Activated CD4-positive, alpha-beta T cell treated with anti-CD3 and anti-CD28 coated beads, Interleukin-2, amount 50 U/mL, for 1 hour (primary cell): ENCODE measurements at regions not wholly inside any gene's neighbourhood (a gene's known extent, or its start where the extent isn't known, plus 50 kb on each side); places are given as distances from the start of the nearest gene placed in this dataset.
"Not testable (repeated sequence)": the region's sequence is repeated elsewhere in the genome, so short reads cannot be mapped to it uniquely, and the experiment has no call there.

Source experiments
- DNase-seq: peaks from one replicate; pipeline ENCODE4 v3.0.0-alpha.2; 2020

DNA sequence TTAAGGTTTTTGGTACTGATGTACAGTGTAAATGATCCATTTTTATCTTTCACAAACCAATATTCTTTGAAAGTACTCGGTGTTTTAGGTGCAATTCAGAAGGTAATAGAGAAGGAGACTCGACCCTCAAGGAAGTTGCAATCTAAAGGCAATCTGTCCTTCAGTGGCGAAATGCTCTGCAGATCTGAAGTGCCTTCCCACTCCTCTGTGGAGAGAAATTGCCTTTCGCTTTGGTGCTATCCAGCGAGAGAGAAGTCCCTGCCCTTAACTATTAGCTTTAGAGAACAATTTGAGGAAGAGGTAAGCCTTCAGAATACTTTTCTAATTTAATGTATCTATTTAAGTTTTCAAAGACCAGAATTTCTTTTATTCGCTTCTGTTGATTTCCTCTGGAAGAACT is 371.8 kb upstream of the FANCL start:
- DNase-seq = no peak

DNA sequence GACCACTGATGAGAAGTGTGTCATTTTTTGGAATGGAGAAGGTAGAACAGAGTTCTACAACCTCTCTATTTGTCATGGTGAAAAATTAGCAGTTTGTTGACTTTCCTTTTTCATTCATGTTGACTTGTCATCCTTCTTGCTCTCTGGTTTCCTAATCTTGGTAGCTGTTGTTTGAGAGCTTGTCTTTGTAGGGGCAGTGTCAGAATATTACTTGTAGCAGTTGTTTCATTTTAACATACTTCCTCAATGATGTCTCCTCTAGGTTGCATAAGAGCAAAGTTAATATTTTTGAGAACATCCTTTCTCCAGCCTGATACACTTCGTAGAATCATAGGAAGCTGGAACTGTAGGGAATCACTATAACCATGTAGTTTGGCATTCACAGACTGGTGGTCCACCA is 368.2 kb upstream of the FANCL start:
- no peak for DNase-seq

DNA sequence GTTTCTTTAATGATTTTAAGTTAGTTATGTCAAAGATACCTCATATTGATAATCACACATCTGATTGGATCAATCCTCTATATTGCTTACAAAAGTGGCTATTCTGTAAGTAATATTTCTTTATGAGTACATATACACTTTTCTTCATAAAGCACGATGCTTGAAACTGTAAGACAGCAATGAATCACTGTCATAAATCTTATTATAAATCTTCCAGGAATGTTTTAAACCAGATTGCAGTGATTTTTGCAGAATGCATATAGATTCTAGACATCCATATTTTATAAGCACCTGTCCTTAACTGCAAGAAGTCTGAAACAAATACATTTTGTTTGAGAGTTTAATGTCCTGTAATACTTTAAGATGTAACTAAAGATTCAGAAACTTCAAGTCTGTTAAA is 367.0 kb upstream of the FANCL start:
- DNase-seq = no peak

DNA sequence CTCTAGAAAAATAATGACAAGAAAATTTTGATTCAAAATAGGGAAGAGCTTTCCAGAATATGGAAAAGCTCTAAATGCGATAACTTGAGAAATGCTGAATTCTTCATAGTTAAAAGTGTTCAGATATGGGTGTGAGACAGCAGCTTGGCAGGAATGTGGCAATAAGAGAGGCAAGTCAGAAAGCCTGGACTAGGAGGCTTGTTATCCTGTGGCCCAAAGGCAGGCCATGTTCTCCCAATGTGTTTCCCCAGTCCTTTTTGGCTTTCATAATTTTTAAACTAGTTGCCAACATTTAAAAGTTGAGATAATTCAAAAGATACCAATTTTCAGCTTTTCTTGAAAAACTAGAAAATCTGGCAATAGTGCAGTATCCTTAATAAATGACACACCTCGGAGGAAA is 366.3 kb upstream of the FANCL start:
- no peak for DNase-seq

DNA sequence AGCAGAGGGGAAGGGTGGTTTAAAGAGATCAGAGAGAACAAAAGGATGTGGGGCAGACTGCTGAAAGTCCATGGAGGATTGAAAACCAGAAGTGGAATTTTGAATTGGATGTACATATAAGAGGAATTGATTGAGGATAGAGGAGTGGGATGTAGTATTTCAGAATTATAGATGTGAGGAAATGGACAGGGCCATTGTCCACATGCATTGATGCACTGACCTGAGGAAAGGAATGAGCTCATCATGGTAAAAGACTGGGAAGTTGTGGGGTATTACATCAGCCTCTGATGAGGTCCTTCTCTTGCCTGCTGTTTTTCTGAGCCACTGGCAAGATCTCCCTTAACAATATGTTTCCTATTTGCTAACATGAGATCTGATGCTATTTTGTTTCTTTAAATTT is 365.7 kb upstream of the FANCL start:
- DNase-seq = no peak

DNA sequence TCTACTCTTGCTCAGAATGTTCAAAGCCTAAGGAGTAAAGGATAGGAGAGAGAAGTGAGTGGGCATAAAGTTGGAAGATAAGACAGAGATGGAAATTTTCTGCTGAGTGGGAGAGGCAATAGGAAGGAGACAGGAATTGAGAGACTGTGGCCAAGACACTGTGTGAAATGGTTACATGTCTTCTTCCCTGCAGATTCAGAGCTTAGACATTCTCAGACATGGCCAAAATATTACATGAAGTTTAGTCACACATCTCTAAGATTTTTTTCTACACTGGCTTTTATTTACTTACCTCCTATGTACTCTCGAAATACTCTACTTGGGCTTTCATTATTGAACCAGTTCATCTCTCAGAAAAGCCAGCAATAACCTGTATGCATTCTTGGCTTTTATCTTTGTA is 363.0 kb upstream of the FANCL start:
- DNase-seq = no peak

DNA sequence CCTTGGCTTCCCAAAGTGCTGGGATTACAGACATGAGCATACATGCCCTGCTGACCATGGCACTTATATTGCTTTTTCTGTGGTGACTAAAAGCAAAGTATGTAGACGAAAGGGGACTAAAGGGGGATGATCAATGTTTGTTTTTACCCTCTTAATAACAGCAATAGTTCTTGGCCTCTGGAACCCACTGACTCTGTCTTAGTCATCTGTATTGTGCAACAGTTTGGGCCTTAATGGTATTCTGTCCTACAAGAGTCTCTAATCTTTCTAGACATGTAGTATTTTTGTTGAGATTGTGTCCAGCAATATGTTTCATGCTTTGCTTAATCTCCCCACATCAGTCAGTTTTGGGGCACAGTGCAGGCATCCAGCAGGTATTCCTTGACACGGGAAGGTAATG is 359.9 kb upstream of the FANCL start:
- no peak for DNase-seq

DNA sequence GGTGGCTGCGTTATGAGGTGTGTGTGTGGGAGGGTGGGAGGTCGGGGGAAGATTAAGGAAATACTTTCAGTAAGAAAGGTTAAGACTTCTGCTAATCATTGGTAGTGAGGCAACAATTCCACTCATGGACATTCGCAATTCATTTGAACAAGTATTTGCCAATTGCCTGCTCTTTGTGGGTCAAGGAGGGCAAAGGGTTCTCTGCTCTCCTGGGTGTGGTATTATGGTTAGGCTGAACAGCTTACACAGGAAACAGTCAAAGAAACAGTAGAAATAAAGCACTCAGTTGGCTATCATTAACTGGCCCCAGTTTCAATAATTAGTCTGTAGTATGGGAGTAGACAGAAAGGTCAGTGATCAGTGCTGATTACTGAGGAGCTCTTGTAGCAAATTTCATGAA is 357.0 kb upstream of the FANCL start:
- DNase-seq = no peak

DNA sequence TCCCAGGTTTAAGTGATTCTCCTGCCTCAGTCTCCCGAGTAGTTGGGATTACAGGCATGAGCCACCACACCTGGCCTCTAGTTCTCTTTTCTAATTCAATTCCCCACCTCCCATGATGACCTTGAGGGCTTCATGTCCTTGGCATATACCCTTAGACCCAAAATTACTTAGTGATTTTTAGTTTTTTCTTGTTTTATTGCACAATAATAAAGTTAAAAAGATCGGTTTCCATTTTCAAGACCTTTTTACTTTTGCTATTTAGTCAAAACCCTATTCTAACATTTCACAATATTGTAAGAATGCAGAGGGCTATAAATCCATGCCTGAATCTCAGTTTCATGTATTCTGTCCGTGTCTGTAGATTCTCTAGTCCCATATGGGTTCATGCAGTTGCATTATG is 354.6 kb upstream of the FANCL start:
- DNase-seq = no peak

DNA sequence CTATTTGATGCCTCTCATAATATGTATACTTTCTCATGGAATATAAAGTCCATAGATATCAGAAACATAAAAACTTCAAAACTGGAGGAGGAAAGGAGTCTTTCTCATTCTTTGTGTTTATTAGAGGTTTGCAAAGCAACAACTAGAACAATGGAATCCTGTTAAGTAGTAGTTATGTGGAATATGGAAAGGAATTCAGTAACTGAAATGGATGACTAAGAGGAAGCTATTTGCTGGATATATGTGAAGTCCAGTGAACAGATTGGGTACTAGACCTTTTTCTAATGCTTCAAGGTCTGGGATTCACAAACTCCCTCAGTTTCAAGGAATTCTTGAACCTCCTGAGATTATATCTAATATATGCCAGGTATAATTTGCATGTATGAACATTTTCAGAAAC is 353.6 kb upstream of the FANCL start:
- no peak for DNase-seq

DNA sequence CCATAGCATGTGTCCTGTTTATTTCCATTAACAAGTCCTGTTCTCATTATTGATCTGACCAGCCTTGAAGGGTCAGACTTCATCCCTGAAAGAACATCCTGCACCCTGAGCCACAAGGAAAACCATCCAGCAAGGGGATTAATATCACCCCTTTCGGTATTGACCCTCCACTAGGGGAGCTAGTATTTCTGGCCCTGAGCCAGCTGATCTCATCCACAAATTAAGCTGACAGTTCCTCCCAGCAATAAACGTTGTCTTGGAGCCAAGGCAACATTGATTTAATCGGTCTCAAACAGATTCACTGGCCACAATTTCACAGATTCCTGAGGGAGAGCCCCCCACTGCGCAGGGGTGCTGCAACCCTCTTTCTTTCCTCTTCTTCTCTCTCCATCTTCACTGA is 353.1 kb upstream of the FANCL start:
- no peak for DNase-seq

DNA sequence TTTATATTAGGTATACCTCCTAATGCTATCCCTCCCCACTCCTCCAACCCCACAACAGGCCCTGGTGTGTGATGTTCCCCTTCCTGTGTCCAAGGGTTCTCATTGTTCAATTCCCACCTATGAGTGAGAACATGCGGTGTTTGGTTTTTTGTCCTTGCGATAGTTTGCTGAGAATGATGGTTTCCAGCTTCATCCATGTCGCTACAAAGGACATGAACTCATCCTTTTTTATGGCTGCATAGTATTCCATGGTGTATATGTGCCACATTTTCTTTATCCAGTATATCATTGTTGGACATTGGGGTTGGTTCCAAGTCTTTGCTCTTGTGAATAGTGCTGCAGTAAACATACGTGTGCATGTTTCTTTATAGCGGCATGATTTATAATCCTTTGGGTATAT is 345.1 kb upstream of the FANCL start:
- not testable (repeated sequence) for DNase-seq

DNA sequence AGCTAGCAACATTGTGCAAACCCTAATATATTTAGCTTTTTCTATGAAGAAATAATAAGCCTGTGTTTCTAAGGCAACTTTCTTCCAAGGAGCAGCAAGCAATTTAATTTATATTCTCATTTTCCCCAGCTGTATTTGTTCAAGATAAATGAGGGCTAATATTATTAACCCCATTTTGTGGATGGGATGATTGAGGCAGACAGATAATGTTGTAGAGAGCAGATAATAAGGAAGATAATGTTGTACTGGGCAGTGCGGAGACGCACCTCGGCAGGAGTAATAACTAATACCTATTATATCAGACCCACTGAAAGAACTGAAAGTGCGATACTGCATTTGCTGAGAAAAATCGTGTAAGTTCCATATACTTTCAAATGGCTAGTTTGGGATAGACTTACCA is 344.1 kb upstream of the FANCL start:
- DNase-seq = no peak

DNA sequence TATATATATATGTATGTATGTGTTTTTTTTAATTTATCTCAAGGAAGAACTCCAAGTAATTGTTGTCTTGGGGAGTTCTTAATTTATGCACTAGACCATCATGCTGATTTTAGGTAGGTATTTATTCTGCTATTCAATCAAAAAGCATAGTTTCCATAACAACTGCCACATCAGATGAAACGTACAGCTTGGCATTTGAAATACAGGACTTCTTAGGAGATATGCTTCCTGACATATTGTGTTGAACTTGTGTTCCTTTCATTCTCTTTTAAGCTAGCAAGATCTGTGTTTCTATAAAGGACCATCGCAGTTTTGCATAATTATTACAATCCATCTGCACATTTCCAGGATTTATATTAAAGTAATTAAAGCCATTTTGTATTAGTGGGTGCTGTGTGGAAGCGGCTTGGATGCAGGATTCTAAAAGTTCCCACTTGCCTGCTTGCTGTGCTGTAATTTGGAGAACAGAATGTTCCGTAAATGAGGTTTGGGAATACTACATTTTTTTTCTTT is 343.5 kb upstream of the FANCL start:
- DNase-seq = no peak

DNA sequence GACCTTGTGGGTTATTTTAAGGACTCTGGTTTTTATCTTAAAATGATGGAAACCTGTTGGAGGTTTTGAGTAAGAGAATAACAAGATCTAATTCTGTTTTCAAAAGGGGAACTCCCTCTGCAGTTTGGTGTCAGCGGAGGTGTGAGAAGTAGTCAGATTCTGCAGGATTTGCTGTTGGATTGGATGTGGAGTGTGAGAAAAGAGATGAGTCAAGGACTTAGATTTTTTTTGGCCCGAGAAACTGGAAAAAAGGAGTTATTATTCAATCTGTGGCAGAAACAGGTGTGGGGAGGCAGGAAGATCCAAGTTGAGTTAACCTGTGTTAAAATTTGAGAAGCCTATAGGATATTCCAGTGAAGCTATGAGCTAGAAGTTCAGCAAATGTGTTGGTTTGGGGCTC is 337.2 kb upstream of the FANCL start:
- no peak for DNase-seq

DNA sequence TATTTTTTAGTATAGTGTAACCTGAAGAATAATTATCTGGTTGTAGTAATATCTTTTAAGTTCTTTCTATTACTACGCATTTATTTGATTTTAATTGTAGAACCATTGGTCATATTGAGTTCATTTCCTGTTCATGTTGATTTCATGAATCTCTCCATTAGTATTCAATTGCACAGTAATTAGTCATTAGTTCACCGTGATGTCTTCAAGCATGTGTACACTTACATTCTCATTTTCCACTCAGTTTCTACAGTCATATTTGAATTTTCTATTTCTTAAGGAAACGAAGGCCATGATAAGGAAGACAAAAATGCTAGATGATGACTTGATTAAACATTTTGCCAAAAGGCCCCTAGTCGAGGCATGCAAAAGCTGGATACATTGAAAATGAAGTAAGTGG is 333.7 kb upstream of the FANCL start:
- DNase-seq = no peak

DNA sequence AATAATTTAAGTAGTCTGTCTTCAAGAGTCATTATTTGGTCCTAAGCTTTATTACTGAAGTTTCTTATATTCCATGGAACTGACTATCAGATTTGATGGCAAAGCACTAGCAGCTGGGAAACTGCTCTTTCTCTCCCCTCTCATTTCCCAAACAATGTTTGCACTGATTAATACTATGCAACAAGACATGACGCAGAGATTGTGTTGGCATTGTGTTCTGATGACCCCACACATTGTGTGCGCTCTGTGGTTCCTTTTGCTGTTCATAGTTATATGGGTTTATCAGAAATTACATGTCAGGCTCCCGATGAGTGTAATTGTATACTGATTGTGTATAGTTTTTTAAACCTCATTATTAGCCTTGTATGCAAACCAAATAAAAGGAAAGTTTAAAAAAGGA is 331.6 kb upstream of the FANCL start:
- DNase-seq = no peak

DNA sequence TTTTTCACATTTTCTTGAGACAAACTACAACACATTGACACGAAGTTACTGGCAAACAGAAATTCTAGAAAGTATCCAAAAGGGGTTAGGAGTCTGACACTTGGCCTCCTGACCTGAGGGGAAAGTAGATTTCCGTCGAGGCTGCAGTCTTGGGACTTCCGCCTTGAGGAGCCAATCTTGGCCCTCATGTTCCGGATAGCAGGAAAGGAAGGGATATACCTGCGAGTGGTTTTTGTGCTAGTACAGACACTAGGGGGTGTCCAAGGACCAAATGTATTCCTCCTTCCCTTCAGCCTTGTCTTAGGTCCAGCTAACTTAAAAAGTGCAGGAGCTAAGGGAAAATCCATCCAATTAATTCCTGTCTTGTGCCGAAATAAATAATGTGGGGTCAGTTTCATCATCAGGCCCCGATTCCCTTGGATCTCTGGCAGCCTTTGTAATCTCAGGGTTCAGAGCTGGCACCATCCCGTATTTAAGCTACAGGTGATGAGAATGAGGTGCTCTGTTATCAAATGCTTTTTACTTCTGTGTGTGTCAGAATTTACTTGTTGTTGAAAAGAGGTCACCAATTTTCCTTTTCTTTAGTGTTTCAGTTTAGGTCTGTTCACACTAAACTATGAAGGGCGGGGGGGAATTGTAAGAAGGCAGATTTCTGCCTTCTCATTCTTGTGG is 330.2 kb upstream of the FANCL start:
- DNase-seq = no peak

DNA sequence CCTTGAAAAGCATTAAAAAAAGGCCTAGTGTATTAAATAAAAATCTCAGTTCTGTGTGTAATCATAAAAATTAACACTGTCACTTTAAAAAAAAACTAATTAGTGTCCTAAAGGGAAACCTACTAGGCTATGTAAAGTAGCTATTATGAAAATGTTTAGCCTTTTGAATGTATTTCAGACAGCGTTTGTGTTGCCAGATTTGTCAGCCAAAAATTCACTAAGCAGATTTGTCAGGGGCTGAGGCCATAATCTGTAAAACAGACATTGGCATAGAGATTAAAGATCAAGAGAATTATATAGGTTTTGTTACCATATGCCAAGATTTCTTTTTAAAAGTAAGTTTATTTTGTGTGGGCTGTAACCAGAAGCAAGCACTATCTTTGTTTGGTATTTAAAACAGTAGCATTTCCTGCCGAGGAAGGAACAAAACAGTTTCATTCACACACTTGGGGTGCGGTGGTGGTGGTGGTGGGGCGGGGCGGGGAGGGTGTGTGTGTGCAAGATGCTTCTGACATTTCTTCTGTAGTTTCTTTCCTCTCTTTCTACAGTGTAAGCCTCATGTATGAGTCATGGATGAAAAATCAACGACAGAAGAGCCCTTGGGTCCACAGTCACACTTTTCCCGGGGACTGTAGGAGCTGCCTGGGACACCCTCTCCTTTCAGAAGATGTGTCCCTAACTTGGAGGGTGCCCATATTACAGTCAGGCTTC is 328.5 kb upstream of the FANCL start:
- DNase-seq = no peak

DNA sequence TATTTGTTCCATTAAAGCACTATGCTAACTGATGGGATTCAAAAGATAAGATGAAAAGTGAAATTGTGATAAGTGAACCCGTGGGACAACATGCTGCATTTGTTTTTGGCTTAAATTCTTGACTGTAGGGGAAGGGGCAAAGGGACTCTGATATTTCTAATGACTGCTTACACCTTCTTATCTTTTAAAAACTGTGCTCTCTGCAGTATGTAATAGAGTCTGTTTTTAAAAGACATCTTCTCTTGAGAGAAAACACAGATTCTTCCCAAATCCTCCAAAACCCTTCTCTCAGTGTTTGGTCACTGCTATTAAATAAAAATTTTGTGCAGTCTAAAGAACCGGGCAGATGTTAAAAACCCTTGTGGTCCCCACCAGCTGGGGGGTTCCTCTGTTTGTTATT is 327.8 kb upstream of the FANCL start:
- no peak for DNase-seq

DNA sequence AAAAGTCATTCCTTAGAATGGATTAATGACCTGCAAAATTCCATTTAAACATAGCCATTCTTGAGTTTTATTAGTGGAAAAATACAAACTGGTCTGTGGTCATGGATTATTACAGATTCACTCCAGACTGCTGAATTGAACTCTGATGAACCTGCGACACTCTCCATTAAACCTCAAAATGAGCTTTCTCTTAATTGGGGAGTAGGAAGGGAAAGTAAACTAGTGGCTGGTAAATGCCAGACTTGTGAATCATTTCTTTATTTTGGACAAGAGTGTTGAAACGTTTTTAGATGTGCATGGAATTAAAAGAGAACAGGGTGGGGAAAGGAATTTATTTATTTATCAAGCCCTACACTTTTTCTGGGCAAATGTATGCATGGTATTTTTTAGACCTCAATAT is 321.2 kb upstream of the FANCL start:
- DNase-seq = no peak

DNA sequence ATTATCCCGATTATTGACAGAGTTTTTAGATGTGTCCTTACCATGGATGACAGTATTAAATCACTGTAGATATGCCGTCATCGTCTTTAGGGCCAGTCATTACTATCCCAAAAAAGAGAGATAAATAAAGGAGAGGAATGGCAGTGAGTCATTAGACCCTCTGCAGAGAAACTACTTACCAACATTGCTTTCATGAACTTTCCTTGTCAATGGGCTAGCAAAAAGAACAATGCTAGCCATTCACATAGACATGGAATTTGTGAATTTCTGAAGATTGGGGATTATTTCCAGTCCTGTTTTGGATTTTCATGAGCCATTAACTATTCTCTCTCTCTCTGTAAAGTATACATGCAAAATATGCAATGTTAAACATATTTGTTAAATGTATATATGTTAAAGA is 319.4 kb upstream of the FANCL start:
- no peak for DNase-seq

DNA sequence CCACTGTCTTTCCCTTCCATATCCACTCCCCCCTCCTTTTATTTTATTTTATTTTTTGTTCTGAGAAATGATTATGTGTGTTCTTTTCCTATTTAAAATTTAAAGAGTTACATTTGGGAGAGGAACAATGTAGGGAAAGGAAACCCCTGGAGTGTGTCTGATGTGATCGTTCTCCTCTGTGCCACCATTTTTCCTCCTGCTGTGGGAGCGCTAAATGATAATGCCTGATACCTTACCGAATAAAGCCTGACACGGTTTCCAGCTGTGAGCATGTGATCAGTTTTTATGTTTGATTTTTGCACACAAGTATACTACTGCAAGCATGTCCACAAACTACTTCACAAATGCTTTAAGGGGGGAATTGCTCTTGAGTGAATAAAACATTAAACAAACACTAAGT is 317.8 kb upstream of the FANCL start:
- DNase-seq = no peak

DNA sequence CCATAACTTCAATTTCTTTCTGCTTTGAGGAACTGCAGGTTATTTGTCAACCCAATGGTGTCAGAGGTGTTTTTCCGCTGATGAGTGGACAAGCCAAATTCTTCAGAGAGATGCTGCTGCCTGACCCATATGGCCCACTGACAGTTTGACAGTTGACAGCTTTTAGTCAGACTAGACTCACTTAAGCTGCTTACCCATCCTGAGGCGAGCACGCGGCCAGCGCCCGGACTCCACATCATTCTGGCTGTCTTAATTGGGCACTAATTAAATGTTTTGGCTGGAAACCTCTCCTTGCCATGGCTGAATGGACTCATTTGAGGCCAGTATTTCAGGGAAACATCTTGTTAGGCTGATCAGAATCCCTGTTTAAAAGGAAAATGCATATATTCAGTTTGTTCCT is 316.1 kb upstream of the FANCL start:
- no peak for DNase-seq

DNA sequence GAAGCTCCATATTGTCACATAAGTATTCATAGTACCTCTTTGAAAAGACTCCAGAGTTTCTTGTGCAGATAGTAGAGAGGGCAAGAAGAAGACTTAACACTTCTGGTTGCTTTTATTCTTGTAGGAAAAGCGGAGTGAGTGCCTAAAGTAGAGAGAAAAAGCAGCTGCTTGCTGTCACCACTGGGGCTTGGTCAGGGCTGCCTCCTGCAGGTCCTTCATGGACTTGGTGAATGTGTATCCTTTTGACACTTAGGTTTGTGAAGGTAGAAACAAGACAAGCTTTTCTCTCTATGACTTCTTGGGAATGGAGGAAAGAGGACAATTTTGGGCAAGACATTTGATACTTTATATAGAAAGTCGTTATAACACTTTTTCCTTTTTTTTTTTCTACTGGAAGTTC is 312.8 kb upstream of the FANCL start:
- DNase-seq = no peak
